D721Med (cell line): ENCODE measurements at regions not wholly inside any gene's neighbourhood (a gene's known extent, or its start where the extent isn't known, plus 50 kb on each side); places are given as distances from the start of the nearest gene placed in this dataset.

Experiments used
- DNase-seq: peaks from one replicate; pipeline ENCODE4 v3.0.0; 2011; ENCODE audit warnings: low spot score; ENCODE audit not compliant: insufficient read length
- FAIRE-seq: peaks from 2 replicates; lab custom pipeline; 2011; peaks lifted over from hg19 to GRCh38; lab: Jason Lieb, UNC
- CTCF ChIP-seq: IDR thresholded peaks from 2 replicates; pipeline ENCODE4 v1.5.1; 2012; ENCODE audit warnings: mild to moderate bottlenecking, control low read depth; ENCODE audit not compliant: insufficient read depth; ENCODE audit errors: missing control alignments

DNA sequence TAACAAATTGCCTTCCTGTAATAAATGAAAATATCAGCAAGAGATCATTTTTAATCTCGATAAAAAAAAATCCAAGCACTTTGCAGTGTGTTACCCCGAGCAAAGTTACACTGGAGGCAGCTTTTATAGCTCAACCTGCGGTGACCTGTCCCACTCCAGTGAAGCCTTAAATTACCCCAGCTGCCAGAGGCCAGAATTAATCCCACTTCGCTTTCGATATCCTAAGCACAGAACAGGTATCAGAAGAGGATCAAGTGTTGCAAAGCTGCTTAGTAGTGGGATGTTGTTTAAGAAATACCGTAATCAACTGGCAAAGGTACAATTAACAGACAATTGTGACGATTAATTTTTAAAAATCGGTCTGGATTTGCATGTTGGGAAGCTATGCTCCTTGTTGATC, 314.0 kb downstream of the AGTPBP1 start:
- DNase-seq (peak; percentile 45), FAIRE-seq (peak; percentile 96)
- no peak for TF ChIP-seq CTCF

DNA sequence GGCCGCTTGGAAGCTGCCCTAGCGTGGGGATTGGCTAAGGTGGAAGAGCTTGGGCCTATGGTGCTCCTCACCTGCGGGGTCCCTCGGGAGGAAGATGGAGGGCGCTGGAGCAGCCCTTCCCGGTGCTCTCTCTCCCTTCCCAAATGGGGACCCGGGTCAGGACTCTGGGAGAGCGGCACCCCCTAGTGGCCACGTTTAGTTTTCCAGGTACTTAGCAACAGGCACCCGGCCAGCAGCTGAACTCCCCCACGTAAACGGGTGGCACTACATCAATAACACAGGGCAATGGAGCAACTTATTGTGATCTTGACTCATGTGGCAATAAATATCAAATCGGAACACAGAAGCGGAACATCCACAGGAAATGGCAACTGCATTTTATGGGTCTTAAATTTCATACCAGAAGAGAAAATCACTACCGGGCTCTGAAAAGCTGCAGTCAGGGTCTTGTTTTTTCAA, 316.6 kb downstream of the AGTPBP1 start:
- TF ChIP-seq CTCF, result peak; percentile 49
- peak; percentile 45 for DNase-seq
- no peak for FAIRE-seq

GRCh38 chr9:85423422-85423821, 318.3 kb downstream of the AGTPBP1 start:
- DNase-seq (no peak), FAIRE-seq (no peak)
- TF ChIP-seq CTCF, result no peak

- FAIRE-seq (no peak), DNase-seq (no peak)
- no peak for TF ChIP-seq CTCF
These were observed 320.1 kb downstream of the AGTPBP1 start for GRCh38 chr9:85421641-85422040.

DNA sequence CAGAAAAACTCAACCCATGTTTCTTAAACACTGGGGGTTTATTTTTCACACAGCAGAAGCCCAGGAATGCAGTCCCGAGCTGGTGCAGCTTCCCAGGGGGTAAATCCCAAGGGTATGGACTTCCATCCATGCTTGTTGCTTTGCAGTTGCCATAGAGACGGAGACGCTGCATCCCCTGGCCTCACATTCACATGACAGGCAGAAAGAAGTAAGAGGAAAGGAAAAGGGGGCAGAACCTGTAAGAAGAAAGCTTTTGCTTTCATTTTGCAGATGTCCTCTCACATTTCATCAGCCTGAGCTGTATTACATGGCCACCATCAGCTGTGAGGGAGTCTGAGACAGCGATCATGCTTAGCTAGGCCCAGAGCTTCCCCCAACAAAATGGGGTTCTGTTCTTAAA, 321.0 kb downstream of the AGTPBP1 start:
- no peak for TF ChIP-seq CTCF
- FAIRE-seq, result no peak
- no peak for DNase-seq

DNA sequence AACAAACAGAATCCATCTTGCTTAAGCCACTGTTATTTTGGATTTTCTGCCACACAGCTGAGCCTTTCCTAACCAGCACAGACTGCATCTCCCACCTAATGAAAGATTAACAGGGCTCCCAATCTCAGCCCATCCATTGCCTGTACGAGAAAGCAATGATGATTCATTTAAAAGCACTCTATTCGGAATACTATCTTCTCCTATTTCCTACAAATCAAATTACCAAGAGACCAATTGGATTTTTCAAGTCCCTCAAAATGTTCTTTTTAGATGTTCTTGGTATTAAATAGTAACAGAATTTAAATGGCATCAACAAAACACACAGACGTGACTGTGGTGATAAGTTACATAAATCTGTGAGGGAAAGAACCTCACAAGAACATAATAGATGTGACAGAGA, 324.1 kb downstream of the AGTPBP1 start:
- FAIRE-seq, result no peak
- DNase-seq, result no peak
- TF ChIP-seq CTCF, result no peak

GRCh38 chr9:85416715-85417114, 325.0 kb downstream of the AGTPBP1 start:
- FAIRE-seq (no peak), DNase-seq (no peak)
- no peak for TF ChIP-seq CTCF
